Dedifferentiated amniotic fluid mesenchymal stem cell (primary cell): ENCODE measurements at regions not wholly inside any gene's neighbourhood (a gene's known extent, or its start where the extent isn't known, plus 50 kb on each side); places are given as distances from the start of the nearest gene placed in this dataset.
"Not testable (repeated sequence)": the region's sequence is repeated elsewhere in the genome, so short reads cannot be mapped to it uniquely, and the experiment has no call there.

Experiments used
- DNase-seq: peaks from one replicate; pipeline ENCODE4 v3.0.0-alpha.2; 2016; ENCODE audit errors: extremely low spot score

GRCh38 chr14:41295734-41296133 lies 310.9 kb upstream of the LRFN5 start:
- DNase-seq = no peak

DNA sequence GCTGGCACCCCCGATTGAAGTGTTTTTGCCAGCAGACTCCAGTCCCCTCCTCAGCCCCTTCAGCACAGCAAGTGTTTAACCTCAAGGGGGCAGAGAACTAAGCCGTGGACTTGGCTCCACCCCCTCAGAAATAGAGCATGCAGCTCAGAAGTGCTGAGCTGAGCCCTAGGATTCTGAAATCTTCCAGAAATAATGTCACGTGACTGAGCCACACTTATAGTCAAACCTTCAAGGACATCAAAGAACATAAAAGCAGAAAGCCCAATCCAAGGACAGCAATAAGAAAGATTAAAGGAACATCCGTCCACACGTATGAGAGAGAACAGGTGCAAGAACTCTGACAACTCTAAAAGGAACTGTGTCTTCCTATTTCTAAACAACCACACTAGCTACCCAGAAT lies 317.7 kb upstream of the LRFN5 start:
- DNase-seq = no peak

- no peak for DNase-seq
Observed at GRCh38 chr14:41285186-41285748, 321.4 kb upstream of the LRFN5 start.

GRCh38 chr14:41280745-41281144 lies 325.9 kb upstream of the LRFN5 start:
- no peak for DNase-seq

DNA sequence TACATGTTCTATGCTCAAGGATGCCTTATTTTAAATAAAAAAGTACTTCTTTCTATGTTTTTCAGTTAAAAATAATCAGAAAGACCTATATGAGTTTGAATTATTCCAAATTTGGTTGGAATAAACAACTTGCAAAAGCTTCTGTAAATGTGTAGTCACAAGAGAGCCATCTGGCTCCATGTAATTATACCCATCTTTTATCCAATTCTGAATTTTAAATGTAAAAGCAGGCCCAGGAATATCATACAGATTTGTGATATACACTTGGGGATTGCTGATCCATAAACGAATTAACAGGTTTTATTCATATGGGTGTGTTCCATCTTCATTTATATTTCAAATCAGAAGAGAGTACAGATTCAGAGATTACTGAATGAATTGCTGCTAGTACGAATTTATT lies 329.2 kb upstream of the LRFN5 start:
- no peak for DNase-seq

DNA sequence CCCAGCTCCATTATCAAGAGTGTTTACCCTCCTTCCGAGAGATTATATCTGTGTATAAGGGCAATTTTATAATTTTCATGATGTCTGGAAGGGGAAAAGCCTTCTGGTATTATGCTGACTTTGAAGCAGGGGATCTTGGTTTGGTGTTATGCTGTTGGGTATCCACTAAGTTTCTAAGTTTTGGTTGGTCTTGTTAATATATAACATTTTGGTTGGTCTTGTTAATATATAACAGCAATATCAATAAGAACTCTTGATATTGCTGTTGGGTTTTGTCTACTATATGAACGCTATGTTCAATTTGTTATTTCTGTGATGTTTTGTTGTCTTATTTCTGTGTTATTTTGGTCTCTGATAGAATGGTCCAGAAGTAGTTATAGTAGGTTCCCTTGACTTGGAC lies 349.2 kb upstream of the LRFN5 start:
- no peak for DNase-seq

DNA sequence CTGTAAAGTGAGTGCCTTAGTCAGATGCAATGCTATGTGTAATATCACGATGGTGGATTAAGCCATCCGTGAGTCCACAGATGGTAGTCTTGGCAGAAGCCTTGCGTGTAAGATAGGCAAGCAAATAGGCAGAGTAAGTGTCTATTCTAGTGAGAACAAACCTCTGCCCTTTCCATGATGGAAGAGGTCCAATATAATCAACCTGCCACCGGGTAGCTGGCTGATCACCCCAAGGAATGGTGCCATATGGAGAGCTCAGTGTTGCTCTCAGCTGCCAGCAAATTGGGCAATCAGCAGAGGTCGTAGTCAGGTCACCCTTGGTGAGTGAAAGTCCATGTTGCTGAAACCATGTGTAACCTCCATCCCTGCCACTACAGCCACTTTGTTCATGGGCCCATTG lies 371.2 kb upstream of the LRFN5 start:
- DNase-seq = no peak

DNA sequence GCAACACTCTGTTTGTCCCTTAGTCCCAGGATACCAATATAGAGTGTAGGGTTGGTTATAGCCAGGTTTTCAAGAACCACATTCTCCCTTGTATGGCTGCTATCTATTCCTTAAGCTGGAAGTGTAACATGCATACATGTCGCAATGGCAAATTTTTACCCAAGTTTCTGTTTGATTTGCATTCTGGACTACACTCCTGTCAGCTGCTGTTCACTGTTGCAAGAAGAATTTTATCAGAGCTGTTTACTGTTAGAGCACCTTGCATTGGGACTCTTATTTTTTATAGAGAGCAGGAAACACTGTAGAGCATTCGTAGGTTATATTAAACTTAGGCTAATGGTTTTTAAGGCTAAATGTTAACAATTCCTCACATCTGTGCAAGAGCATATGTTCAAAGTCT lies 376.0 kb upstream of the LRFN5 start:
- no peak for DNase-seq

DNA sequence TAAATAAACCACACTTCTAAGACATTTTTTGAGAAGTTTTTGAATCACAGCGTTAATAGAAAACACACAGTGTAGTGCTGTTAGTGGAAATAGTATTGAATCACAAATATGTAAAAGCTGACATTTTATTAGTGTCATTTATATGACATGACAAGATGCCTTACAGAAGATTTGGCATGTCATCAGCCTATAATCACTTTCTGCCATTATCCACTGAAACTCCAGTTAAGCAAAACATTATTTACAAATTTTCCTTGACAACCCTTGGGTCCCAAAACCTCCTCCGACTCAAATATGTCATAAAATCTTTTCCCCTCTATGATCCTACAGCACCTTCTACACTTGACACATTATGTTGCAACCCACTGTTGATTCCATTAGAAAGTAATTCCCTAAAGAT lies 376.9 kb upstream of the LRFN5 start:
- DNase-seq = no peak

GRCh38 chr14:41225433-41225832 lies 381.2 kb upstream of the LRFN5 start:
- no peak for DNase-seq

DNA sequence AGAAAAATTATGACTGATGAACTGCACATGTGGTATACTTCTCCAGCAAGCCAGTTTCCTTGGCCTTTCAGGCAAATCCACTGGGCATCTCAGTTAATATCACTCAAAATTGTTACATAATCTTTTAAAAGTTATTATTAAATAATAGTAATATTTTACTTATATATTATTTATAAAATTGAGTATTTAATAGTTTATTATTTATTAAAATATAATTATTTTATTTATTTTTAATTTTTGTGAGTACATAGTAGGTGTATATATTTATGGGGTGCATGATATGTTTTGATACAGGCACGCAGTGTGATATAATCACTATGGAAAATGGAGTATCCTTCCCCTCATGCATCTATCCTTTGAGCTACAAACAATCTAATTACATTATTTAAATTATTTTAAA lies 384.1 kb upstream of the LRFN5 start:
- no peak for DNase-seq

DNA sequence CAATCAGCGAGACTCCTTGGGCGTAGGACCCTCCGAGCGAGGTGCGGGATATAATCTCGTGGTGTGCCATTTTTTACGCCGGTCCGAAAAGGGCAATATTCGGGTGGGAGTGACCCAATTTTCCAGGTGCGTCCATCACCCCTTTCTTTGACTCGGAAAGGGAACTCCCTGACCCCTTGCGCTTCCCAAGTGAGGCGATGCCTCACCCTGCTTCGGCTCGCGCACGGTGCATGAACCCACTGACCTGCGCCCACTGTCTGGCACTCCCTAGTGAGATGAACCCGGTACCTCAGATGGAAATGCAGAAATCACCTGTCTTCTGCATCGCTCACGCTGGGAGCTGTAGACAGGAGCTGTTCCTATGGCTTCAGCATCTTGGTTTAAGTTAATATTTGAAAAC lies 391.7 kb upstream of the LRFN5 start:
- DNase-seq = not testable (repeated sequence)

- no peak for DNase-seq
Observed at GRCh38 chr14:41201696-41202095, 405.0 kb upstream of the LRFN5 start.

DNA sequence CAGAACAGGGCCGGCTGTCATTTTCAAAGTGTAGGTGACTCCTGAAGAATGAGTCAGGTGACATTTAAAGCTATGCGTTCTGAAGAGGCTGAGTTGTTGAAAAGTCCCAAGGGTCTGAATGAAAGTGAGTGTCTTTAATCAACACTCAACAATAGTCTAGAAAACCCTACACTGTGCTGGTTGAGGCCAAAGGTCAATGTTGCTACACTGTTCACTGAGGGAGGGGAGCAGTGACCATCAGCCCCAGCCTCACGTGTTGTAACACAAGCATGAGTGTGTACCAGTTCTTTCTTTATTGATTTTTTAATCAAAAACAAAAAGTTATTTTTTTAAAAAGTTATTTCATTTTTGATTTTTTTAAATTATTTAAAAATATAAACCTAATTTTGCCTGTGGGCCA lies 418.8 kb upstream of the LRFN5 start:
- DNase-seq = no peak

GRCh38 chr14:41171045-41171444 lies 435.6 kb upstream of the LRFN5 start:
- DNase-seq = no peak

- no peak for DNase-seq
Observed at GRCh38 chr14:41167040-41167439, 439.6 kb upstream of the LRFN5 start.

DNA sequence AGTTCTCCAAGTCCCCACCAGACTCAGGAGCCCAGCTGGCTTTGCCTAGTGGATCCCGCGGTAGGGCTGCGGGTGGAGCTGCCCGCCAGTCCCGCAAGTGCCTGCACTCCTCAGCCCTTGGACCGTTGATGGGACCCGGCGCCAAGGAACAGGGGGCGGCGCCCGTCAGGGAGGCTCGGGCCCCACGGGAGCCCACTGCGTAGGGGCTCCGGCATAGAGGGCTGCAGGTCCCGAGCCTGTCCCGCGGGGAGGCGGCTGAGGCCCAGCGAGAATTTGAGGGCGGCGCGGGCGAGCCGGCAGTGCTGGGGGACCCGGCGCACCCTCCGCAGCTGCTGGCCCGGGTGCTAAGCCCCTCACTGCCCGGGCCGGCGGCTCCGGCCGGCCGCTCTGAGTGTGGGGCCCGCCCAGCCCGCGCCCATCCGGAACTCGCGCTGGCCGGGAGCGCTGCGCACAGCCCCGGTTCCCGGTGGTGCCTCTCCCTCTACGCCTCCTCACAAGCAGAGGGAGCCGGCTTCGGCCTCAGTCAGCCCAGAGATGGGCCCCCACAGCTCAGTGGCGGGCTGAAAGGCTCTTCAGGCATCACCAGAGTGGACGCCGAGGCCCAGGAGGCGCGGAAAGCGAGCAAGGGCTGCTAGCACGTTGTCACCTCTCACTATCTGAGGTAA lies 452.4 kb upstream of the LRFN5 start:
- DNase-seq = no peak

DNA sequence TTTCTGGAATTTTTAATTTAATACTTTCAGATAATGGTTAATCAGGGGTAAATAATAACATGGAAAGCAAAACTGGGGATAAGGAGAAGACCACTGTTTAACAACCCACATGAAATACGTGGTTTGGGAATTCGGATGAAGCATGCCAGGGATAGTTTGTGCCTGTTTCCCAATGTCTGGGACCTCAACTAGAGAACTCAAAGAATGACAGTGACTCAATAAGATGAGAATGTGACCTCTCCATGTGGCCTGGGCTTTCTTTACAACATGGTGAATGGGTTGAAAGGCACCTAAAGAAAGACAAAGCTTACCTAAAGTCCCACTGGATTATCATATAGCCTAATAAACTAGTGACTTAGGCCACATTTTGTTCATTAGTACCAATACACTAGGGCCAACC lies 460.3 kb upstream of the LRFN5 start:
- DNase-seq = no peak

DNA sequence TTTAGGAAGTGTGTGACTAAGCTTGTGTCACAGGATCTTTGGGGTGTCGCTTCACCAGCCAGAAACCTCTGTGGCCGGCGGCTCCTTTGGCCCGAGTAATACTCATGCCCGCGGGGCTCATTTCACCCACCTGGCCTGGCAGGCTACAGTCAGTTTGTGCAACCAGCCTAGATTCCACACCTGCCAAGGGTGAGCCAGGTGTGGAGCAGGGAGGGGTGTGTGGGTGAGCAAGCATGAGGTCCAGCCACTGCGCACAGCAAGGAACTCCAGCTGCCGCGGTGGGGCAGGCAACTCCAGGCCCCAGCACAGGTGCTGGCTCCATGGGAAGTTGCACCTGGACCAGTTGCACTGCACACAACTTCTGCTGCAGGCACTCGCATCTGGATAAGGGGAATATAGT lies 462.3 kb upstream of the LRFN5 start:
- DNase-seq = no peak

- no peak for DNase-seq
Observed at GRCh38 chr14:41137741-41138140, 468.9 kb upstream of the LRFN5 start.

- DNase-seq = no peak
Observed at GRCh38 chr14:41130274-41130673, 476.4 kb upstream of the LRFN5 start.

DNA sequence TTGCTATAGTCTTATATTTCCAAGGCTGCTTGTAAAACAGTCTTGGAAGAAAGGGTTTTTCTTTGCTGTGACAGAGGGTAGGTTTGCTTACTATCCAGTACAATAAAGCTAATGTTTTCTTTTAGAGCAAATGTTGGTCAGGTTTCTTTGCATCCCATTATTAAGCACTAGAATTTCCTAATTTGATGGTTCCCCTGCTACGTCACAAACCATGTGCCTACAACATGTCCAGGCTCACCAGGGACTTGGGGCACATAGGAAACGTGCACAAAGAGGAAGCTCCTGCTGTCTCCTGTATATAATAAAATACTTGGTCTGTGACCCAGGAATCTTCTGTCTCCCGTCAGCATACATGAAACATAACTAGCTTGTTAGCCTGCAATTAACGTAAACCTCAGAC lies 486.3 kb upstream of the LRFN5 start:
- no peak for DNase-seq

GRCh38 chr14:41096131-41096530 lies 510.5 kb upstream of the LRFN5 start:
- DNase-seq = no peak

GRCh38 chr14:41087056-41087455 lies 519.6 kb upstream of the LRFN5 start:
- DNase-seq = no peak
